NB4 (cell line): ENCODE measurements at regions not wholly inside any gene's neighbourhood (a gene's known extent, or its start where the extent isn't known, plus 50 kb on each side); places are given as distances from the start of the nearest gene placed in this dataset.

Experiments
- DNase-seq: peaks from one replicate; pipeline ENCODE4 v3.0.0; 2010; ENCODE audit warnings: low read depth
- H3K4me3 ChIP-seq: one replicate; pipeline ENCODE4 v1.5.1; 2011; ENCODE audit warnings: mild to moderate bottlenecking, low read depth, low read length, moderate library complexity
- CTCF ChIP-seq: IDR thresholded peaks from one replicate; pipeline ENCODE4 v1.5.1; 2012; ENCODE audit warnings: low read depth, low read length
- MAX ChIP-seq: IDR thresholded peaks from 2 replicates; pipeline ENCODE4 v1.6.1; 2011; ENCODE audit warnings: low read depth, low read length
- MYC ChIP-seq: IDR thresholded peaks from 2 replicates; pipeline ENCODE4 v1.6.1; 2011; ENCODE audit warnings: low read depth, low read length
- POLR2A ChIP-seq: IDR thresholded peaks from 2 replicates; pipeline ENCODE4 v1.6.1; 2011; ENCODE audit warnings: mild to moderate bottlenecking; ENCODE audit not compliant: insufficient read length; ENCODE audit errors: extremely low read depth

- DNase-seq = no peak
Measured at GRCh38 chr5:158115468-158115867, 256.5 kb upstream of the CLINT1 start.

GRCh38 chr5:158108177-158108576 is 249.2 kb upstream of the CLINT1 start:
- TF ChIP-seq MAX (no peak), MYC (no peak), POLR2A (no peak), CTCF (no peak)
- no peak overlapping the region for H3K4me3 ChIP-seq
- DNase-seq = no peak

More at GRCh38 chr5:158115468-158115867, 256.5 kb upstream of the CLINT1 start:
- no peak for TF ChIP-seq CTCF
- TF ChIP-seq MYC = no peak
- TF ChIP-seq POLR2A = no peak
- no peak for TF ChIP-seq MAX
- H3K4me3 ChIP-seq = no peak overlapping the region

GRCh38 chr5:158100373-158100888 is 241.5 kb upstream of the CLINT1 start:
- no peak for DNase-seq

GRCh38 chr5:158099571-158100105 is 240.7 kb upstream of the CLINT1 start:
- TF ChIP-seq MYC (no peak), MAX (no peak), POLR2A (no peak), CTCF (no peak)
- DNase-seq = no peak
- no peak overlapping the region for H3K4me3 ChIP-seq

More at GRCh38 chr5:158100373-158100888, 241.5 kb upstream of the CLINT1 start:
- no peak for TF ChIP-seq CTCF
- no peak for TF ChIP-seq MYC
- TF ChIP-seq MAX = no peak
- no peak for TF ChIP-seq POLR2A
- no peak overlapping the region for H3K4me3 ChIP-seq

DNA sequence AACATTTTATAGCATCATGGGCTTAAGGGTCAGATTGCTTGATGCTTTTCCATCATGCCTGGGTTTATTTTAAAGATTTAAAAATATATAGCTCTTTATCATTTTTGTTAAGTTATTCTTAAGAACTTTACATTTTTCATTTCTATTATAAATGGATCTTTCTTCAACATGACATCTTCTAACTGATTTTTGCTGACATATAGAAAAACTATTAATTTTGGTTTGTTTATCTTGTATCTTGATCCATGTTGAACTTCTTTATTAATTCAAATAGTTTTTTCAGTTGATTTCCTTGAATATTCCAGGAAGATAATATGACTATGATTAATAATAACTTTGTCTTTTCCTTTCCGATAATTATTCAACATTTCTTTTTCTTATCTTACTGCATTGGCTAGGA is 237.9 kb upstream of the CLINT1 start:
- no peak for DNase-seq
- no peak for TF ChIP-seq CTCF
- no peak overlapping the region for H3K4me3 ChIP-seq

DNA sequence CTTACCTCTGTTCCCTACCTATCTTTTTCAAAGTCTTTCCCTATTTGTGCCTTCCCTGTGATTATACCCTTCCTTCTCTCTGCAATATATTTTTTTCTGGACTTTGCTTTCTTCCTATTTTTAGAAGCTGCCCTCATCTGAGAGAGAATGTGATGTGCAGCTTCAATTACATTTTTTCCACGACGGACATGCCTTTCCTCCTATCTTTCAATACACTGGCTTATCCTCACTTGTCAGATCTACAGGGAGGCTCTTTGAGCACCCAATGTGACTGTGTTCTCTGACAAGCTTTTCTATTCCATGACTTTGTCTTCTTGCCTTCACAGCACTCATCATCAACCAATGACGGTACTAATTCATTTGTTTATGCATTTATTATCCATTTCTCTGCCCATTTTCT is 227.9 kb upstream of the CLINT1 start:
- no peak overlapping the region for H3K4me3 ChIP-seq
- no peak for TF ChIP-seq POLR2A
- TF ChIP-seq MYC = no peak
- no peak for TF ChIP-seq MAX
- TF ChIP-seq CTCF = no peak
- no peak for DNase-seq
